ENCODE measurements at regions not wholly inside any gene's neighbourhood (a gene's known extent, or its start where the extent isn't known, plus 50 kb on each side); places are given as distances from the start of the nearest gene placed in this dataset.
"Not testable (repeated sequence)": the region's sequence is repeated elsewhere in the genome, so short reads cannot be mapped to it uniquely, and the experiment has no call there.

DNA sequence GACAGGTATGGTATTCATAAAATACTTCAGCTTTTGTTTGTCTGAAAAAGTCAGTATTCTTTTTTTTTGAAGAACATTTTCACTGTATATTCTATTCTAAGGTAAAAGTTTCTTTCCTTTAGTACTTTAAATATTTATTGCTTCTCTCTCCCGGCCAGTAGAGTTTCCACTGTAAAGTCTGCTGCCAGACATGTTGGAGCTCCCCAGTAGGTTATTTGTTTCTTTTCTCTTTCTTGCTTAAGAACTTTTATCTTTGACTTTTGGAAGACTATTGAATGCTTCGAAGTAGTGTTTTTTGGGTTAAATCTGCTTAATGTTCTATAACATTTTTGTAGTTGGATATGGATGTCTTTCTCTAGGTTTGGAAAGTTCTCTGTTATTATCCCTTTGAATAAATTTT lies 1613.3 kb downstream of the SPATA31A7 start:
- not testable (repeated sequence) for TF ChIP-seq EGR1 (IDR thresholded peaks at IDR 0.05; ENCODE audit: low read depth in 2 of 2); RAD21 (IDR thresholded peaks at IDR 0.05); SP1 (IDR thresholded peaks at IDR 0.05); TAF1 (conservative IDR thresholded peaks at IDR 0.05); JUND (IDR thresholded peaks at IDR 0.05); GABPA (IDR thresholded peaks at IDR 0.05 in 1 of 2, conservative IDR thresholded peaks at IDR 0.05 in 1 of 2)
- TF ChIP-seq, protein P1, sequence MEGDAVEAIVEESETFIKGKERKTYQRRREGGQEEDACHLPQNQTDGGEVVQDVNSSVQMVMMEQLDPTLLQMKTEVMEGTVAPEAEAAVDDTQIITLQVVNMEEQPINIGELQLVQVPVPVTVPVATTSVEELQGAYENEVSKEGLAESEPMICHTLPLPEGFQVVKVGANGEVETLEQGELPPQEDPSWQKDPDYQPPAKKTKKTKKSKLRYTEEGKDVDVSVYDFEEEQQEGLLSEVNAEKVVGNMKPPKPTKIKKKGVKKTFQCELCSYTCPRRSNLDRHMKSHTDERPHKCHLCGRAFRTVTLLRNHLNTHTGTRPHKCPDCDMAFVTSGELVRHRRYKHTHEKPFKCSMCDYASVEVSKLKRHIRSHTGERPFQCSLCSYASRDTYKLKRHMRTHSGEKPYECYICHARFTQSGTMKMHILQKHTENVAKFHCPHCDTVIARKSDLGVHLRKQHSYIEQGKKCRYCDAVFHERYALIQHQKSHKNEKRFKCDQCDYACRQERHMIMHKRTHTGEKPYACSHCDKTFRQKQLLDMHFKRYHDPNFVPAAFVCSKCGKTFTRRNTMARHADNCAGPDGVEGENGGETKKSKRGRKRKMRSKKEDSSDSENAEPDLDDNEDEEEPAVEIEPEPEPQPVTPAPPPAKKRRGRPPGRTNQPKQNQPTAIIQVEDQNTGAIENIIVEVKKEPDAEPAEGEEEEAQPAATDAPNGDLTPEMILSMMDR (IDR thresholded peaks at IDR 0.05; ENCODE audit: low read depth, low read length, missing input control): not testable (repeated sequence)
- TF ChIP-seq, protein P2, sequence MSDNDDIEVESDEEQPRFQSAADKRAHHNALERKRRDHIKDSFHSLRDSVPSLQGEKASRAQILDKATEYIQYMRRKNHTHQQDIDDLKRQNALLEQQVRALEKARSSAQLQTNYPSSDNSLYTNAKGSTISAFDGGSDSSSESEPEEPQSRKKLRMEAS (IDR thresholded peaks at IDR 0.05): not testable (repeated sequence)
